Prostate gland (tissue), 2 donors: ENCODE measurements at regions not wholly inside any gene's neighbourhood (a gene's known extent, or its start where the extent isn't known, plus 50 kb on each side); places are given as distances from the start of the nearest gene placed in this dataset.

Experiments
- POLR2AphosphoS5 ChIP-seq: sonication (generic); formaldehyde crosslinking; IDR thresholded peaks from one replicate; pipeline ENCODE4 v1.6.1; 2017; ENCODE audit warnings: antibody characterized with exemption
- TF ChIP-seq, protein P1 (sequence below), 4 experiments: fragments of 200-600 bp in 2 of 4; fragments of 450-650 bp in 2 of 4; sonication (generic) in 2 of 4; IDR thresholded peaks; 1 replicate in 3 of 4; 2 replicates in 1 of 4; pipeline ENCODE4 v1.5.1; 2016 to 2019; ENCODE audit warnings: antibody characterized with exemption in 4 of 4, mild to moderate bottlenecking in 2 of 4, moderate library complexity in 2 of 4

- TF ChIP-seq, protein P1, sequence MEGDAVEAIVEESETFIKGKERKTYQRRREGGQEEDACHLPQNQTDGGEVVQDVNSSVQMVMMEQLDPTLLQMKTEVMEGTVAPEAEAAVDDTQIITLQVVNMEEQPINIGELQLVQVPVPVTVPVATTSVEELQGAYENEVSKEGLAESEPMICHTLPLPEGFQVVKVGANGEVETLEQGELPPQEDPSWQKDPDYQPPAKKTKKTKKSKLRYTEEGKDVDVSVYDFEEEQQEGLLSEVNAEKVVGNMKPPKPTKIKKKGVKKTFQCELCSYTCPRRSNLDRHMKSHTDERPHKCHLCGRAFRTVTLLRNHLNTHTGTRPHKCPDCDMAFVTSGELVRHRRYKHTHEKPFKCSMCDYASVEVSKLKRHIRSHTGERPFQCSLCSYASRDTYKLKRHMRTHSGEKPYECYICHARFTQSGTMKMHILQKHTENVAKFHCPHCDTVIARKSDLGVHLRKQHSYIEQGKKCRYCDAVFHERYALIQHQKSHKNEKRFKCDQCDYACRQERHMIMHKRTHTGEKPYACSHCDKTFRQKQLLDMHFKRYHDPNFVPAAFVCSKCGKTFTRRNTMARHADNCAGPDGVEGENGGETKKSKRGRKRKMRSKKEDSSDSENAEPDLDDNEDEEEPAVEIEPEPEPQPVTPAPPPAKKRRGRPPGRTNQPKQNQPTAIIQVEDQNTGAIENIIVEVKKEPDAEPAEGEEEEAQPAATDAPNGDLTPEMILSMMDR (IDR thresholded peaks at IDR 0.05), result peak in 3 of 4 experiments; percentile 22 to 44 (median 25)
- peak; percentile 63 for TF ChIP-seq POLR2AphosphoS5
Observed at GRCh38 chr16:21501869-21502667, 97.3 kb upstream of the METTL9 start.
